ENCODE measurements at regions not wholly inside any gene's neighbourhood (a gene's known extent, or its start where the extent isn't known, plus 50 kb on each side); places are given as distances from the start of the nearest gene placed in this dataset.

DNA sequence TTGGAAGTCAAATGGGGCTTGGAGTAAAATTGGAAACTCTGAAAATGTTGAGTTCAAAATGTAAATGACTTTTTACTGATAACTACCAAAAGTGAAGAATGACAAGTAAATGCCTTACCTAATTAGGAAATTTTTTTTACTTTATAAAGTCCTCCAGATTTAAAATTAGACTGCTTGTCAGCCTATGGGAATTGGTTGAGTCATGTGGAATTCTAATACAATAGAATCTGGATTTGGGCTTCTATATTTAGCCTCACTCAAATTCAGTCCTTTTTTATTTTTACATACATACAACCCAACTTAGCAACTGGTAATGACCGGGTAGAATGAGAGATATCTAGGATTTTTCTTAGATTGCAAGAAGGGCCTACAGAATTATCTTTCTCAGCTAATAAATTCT lies 158.9 kb upstream of the CADPS start:
- H3K4me1 Mint-ChIP-seq = no peaks in the 10 kb centered on the region
- no peaks in the 10 kb centered on the region for H3K36me3 ChIP-seq (replicated peaks in 1 of 2; ENCODE audit: control insufficient read depth in 1 of 2, insufficient read depth in 2 of 2, low read length in 2 of 2)
- TF ChIP-seq, protein P1, sequence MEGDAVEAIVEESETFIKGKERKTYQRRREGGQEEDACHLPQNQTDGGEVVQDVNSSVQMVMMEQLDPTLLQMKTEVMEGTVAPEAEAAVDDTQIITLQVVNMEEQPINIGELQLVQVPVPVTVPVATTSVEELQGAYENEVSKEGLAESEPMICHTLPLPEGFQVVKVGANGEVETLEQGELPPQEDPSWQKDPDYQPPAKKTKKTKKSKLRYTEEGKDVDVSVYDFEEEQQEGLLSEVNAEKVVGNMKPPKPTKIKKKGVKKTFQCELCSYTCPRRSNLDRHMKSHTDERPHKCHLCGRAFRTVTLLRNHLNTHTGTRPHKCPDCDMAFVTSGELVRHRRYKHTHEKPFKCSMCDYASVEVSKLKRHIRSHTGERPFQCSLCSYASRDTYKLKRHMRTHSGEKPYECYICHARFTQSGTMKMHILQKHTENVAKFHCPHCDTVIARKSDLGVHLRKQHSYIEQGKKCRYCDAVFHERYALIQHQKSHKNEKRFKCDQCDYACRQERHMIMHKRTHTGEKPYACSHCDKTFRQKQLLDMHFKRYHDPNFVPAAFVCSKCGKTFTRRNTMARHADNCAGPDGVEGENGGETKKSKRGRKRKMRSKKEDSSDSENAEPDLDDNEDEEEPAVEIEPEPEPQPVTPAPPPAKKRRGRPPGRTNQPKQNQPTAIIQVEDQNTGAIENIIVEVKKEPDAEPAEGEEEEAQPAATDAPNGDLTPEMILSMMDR (IDR thresholded peaks at IDR 0.05) = no peak
- H3K9me3 ChIP-seq (replicated peaks in 1 of 2; ENCODE audit: control insufficient read depth in 1 of 2, insufficient read depth in 1 of 2, low read length in 2 of 2) = no peaks in the 10 kb centered on the region
- H3K27me3 Mint-ChIP-seq (ENCODE audit: low read depth in 3 of 3) = peaks cover 0 to 2% (median 0%) of the 10 kb centered on the region in 3 donors
- WGBS (ENCODE audit: insufficient coverage) = no CpG with 5 or more reads among the region's 1 CpG
- intact Hi-C loops (cut with micrococcal nuclease) = no loop called here
- H3K27me3 ChIP-seq (ENCODE audit: control insufficient read depth in 2 of 2, insufficient read depth in 2 of 2, low read length in 2 of 2) = no peaks in the 10 kb centered on the region
- H3K4me3 Mint-ChIP-seq = no peak overlapping the region
- no peaks in the 10 kb centered on the region for H3K79me2 ChIP-seq (ENCODE audit: insufficient read depth, low read length)
- H3K27ac Mint-ChIP-seq = no peak overlapping the region
- H3K4me3 ChIP-seq (replicated peaks in 1 of 3; ENCODE audit: low read depth in 2 of 3, low read length in 3 of 3) = no peak overlapping the region
- H3K9ac ChIP-seq (ENCODE audit: insufficient read depth, low read length, poor library complexity, severe bottlenecking) = no peak overlapping the region
- H3K4me1 ChIP-seq (ENCODE audit: control insufficient read depth in 1 of 2, insufficient read depth in 2 of 2, low read length in 2 of 2) = no peaks in the 10 kb centered on the region
- no peak overlapping the region for H3K27ac ChIP-seq (ENCODE audit: low read depth in 1 of 2, low read length in 2 of 2)
- no peak overlapping the region for H2AFZ ChIP-seq (ENCODE audit: insufficient read depth, low read depth, low read length, poor library complexity, severe bottlenecking)
- no peak for DNase-seq
- H3K36me3 Mint-ChIP-seq = no peaks in the 10 kb centered on the region
- H4K20me1 ChIP-seq (ENCODE audit: insufficient read depth, low read length) = no peaks in the 10 kb centered on the region
- H3K4me2 ChIP-seq (replicated peaks; ENCODE audit: extremely low read depth, low read length, poor library complexity, severe bottlenecking) = no peak overlapping the region
- H3K9me3 Mint-ChIP-seq = peaks cover 0 to 4% (median 2%) of the 10 kb centered on the region in 7 donors

GRCh38 chr3:63037116-63037515 lies 161.9 kb upstream of the CADPS start:
- H3K27ac Mint-ChIP-seq = no peak overlapping the region
- Histone ChIP-seq H4K20me1 (ENCODE audit: insufficient read depth, low read length) (no peaks in the 10 kb centered on the region), H3K27ac (ENCODE audit: low read depth in 1 of 2, low read length in 2 of 2) (no peak overlapping the region), H3K4me1 (ENCODE audit: control insufficient read depth in 1 of 2, insufficient read depth in 2 of 2, low read length in 2 of 2) (no peaks in the 10 kb centered on the region), H3K4me2 (replicated peaks; ENCODE audit: extremely low read depth, low read length, poor library complexity, severe bottlenecking) (no peak overlapping the region), H3K9me3 (replicated peaks in 1 of 2; ENCODE audit: control insufficient read depth in 1 of 2, insufficient read depth in 1 of 2, low read length in 2 of 2) (no peaks in the 10 kb centered on the region), H3K9ac (ENCODE audit: insufficient read depth, low read length, poor library complexity, severe bottlenecking) (no peak overlapping the region), H3K79me2 (ENCODE audit: insufficient read depth, low read length) (no peaks in the 10 kb centered on the region), H3K4me3 (replicated peaks in 1 of 3; ENCODE audit: low read depth in 2 of 3, low read length in 3 of 3) (no peak overlapping the region), H3K27me3 (ENCODE audit: control insufficient read depth in 2 of 2, insufficient read depth in 2 of 2, low read length in 2 of 2) (no peaks in the 10 kb centered on the region), H3K36me3 (replicated peaks in 1 of 2; ENCODE audit: control insufficient read depth in 1 of 2, insufficient read depth in 2 of 2, low read length in 2 of 2) (no peaks in the 10 kb centered on the region), H2AFZ (ENCODE audit: insufficient read depth, low read depth, low read length, poor library complexity, severe bottlenecking) (no peak overlapping the region)
- H3K4me3 Mint-ChIP-seq = no peak overlapping the region
- intact Hi-C loops (cut with micrococcal nuclease) = no loop called here
- no peaks in the 10 kb centered on the region for H3K36me3 Mint-ChIP-seq
- no CpG with 5 or more reads among the region's 4 CpGs for WGBS (ENCODE audit: insufficient coverage)
- H3K27me3 Mint-ChIP-seq (ENCODE audit: low read depth in 3 of 3) = peaks cover 0 to 2% (median 0%) of the 10 kb centered on the region in 3 donors
- no peak for DNase-seq
- TF ChIP-seq, protein P1 (IDR thresholded peaks at IDR 0.05) = no peak
- H3K9me3 Mint-ChIP-seq = peaks cover 0 to 3% (median 0%) of the 10 kb centered on the region in 7 donors
- H3K4me1 Mint-ChIP-seq = no peaks in the 10 kb centered on the region

Measured in CD14-positive monocyte (primary cell).